HCT116 (cell line): ENCODE measurements at regions not wholly inside any gene's neighbourhood (a gene's known extent, or its start where the extent isn't known, plus 50 kb on each side); places are given as distances from the start of the nearest gene placed in this dataset.
"Not testable (repeated sequence)": the region's sequence is repeated elsewhere in the genome, so short reads cannot be mapped to it uniquely, and the experiment has no call there.

Source experiments
- ATAC-seq: fragments of 200-7000 bp; cut with Tn5 transposase; 2 replicates; pipeline ENCODE4 v1.9.1; 2020; ENCODE audit warnings: mild to moderate bottlenecking, moderate library complexity
- BruUV-seq: library from RNA; stranded (reverse); fragments of 400-500 nt; replicated peaks from 2 replicates; lab custom pipeline; 2021; lab: Mats Ljungman, UMichigan
- CTCF ChIA-PET: fragments of 300-600 bp; sonication (Branson Sonifier 250); formaldehyde crosslinking; loops from one replicate; lab custom pipeline; 2021; ENCODE audit warnings: antibody characterized with exemption; lab: Charles Lee
- POLR2A ChIA-PET: fragments of 300-600, 350-600 bp; sonication (Branson Sonifier 250); formaldehyde crosslinking; loops from one replicate; lab custom pipeline; 2021; ENCODE audit warnings: antibody characterized with exemption; lab: Charles Lee
- RAD21 ChIA-PET, 2 experiments: fragments of 300-600 bp; sonication (Branson Sonifier 250); formaldehyde crosslinking; loops; one replicate each; lab custom pipeline; 2023; ENCODE audit warnings: low total read pairs in 2 of 2; ENCODE audit not compliant: uncharacterized antibody in 2 of 2, unreplicated experiment in 2 of 2, low non-redundant PET in 1 of 2; lab: Charles Lee
- DNase-seq: peaks from one replicate; pipeline ENCODE4 v3.0.0-alpha.2; 2010; ENCODE audit warnings: low read depth, low spot score
- H2AFZ ChIP-seq: fragments of 200-600 bp; shearing (Covaris generic), sonication (generic); 2 replicates; pipeline ENCODE4 v1.6.1; 2017; ENCODE audit warnings: low read depth, mixed run types, mixed read lengths, antibody characterized with exemption, low read length; ENCODE audit not compliant: poor library complexity, severe bottlenecking
- H3K27ac ChIP-seq: 2 replicates; pipeline ENCODE4 v1.5.1; 2012; ENCODE audit warnings: low read depth, low read length
- H3K27me3 ChIP-seq: fragments of 200-600 bp; sonication (generic); 2 replicates; pipeline ENCODE4 v1.6.1; 2016; ENCODE audit warnings: mixed run types, low read length, mixed read lengths; ENCODE audit not compliant: insufficient read depth
- H3K36me3 ChIP-seq, 2 experiments: fragments of 200-500 bp in 1 of 2; fragments of 200-600 bp in 1 of 2; sonication (Bioruptor generic) in 1 of 2; sonication (generic) in 1 of 2; 2 replicates each; pipeline versions ENCODE4 v1.5.1 to v1.6.1; 2014 to 2016; ENCODE audit warnings: low read length in 2 of 2, inconsistent platforms in 1 of 2, mixed read lengths in 1 of 2, mixed run types in 1 of 2; ENCODE audit not compliant: insufficient read depth in 2 of 2, control insufficient read depth in 1 of 2
- H3K4me1 ChIP-seq, 2 experiments: fragments of 200-600 bp in 1 of 2; sonication (generic) in 1 of 2; 2 replicates each; pipeline versions ENCODE4 v1.5.1 to v1.6.1; 2012 to 2017; ENCODE audit warnings: low read length in 2 of 2, inconsistent platforms in 1 of 2, mild to moderate bottlenecking in 1 of 2, mixed read lengths in 1 of 2, mixed run types in 1 of 2, moderate library complexity in 1 of 2; ENCODE audit not compliant: insufficient read depth in 2 of 2, control insufficient read depth in 1 of 2
- H3K4me2 ChIP-seq: fragments of 200-600 bp; sonication (generic); 2 replicates; pipeline ENCODE4 v1.6.1; 2017; ENCODE audit warnings: mixed run types, low read length, mixed read lengths
- H3K4me3 ChIP-seq, 2 experiments: fragments of 200-600 bp in 1 of 2; sonication (generic) in 1 of 2; replicated peaks in 1 of 2; 2 replicates each; pipeline ENCODE4 v1.5.1; 2011 to 2016; ENCODE audit warnings: low read length in 2 of 2, control low read depth in 1 of 2, low read depth in 1 of 2, mild to moderate bottlenecking in 1 of 2, mixed read lengths in 1 of 2, mixed run types in 1 of 2
- H3K79me2 ChIP-seq: fragments of 200-600 bp; sonication (generic); 2 replicates; pipeline ENCODE4 v1.6.1; 2017; ENCODE audit warnings: mild to moderate bottlenecking, mixed run types, low read length, moderate library complexity, mixed read lengths; ENCODE audit not compliant: insufficient read depth
- H3K9ac ChIP-seq: fragments of 200-600 bp; sonication (generic); 2 replicates; pipeline ENCODE4 v1.6.1; 2016; ENCODE audit warnings: low read length, mixed read lengths
- H3K9me2 ChIP-seq: fragments of 200-600 bp; sonication (generic), shearing (Covaris generic); 2 replicates; pipeline ENCODE4 v1.6.1; 2017; ENCODE audit warnings: mixed run types, mild to moderate bottlenecking, moderate library complexity; ENCODE audit not compliant: insufficient read depth
- H3K9me3 ChIP-seq, 2 experiments: fragments of 200-500 bp in 1 of 2; fragments of 200-600 bp in 1 of 2; sonication (Bioruptor generic) in 1 of 2; sonication (generic) in 1 of 2; 2 replicates each; pipeline ENCODE4 v1.6.1; 2014 to 2017; ENCODE audit warnings: low read length in 2 of 2, mixed read lengths in 2 of 2, inconsistent platforms in 1 of 2, low read depth in 1 of 2, mild to moderate bottlenecking in 1 of 2, mixed run types in 1 of 2, moderate library complexity in 1 of 2; ENCODE audit not compliant: control insufficient read depth in 1 of 2, insufficient read depth in 1 of 2
- H4K20me1 ChIP-seq: fragments of 200-600 bp; sonication (generic), shearing (Covaris generic); 2 replicates; pipeline ENCODE4 v1.6.1; 2017; ENCODE audit warnings: mixed run types, mild to moderate bottlenecking, moderate library complexity; ENCODE audit not compliant: insufficient read depth
- CTCF ChIP-seq, 3 experiments: fragments of 200-600 bp in 1 of 3; sonication (generic) in 1 of 3; IDR thresholded peaks in 2 of 3; conservative IDR thresholded peaks in 1 of 3; 2 replicates each; pipeline ENCODE4 v1.5.1; 2012 to 2017; ENCODE audit warnings: low read depth in 2 of 3, low read length in 2 of 3, antibody characterized with exemption in 1 of 3, borderline replicate concordance in 1 of 3, control low read depth in 1 of 3, mild to moderate bottlenecking in 1 of 3, mixed read lengths in 1 of 3, mixed run types in 1 of 3, moderate library complexity in 1 of 3; ENCODE audit not compliant: insufficient read depth in 1 of 3
- ELF1 ChIP-seq: IDR thresholded peaks from 2 replicates; pipeline ENCODE4 v1.6.1; 2012; ENCODE audit warnings: low read depth, borderline replicate concordance
- FOSL1 ChIP-seq: IDR thresholded peaks from 2 replicates; pipeline ENCODE4 v1.6.1; 2012; ENCODE audit warnings: low read depth
- RAD21 ChIP-seq: IDR thresholded peaks from 2 replicates; pipeline ENCODE4 v1.6.1; 2012; ENCODE audit warnings: low read depth, mild to moderate bottlenecking
- REST ChIP-seq: IDR thresholded peaks from 2 replicates; pipeline ENCODE4 v1.6.1; 2012; ENCODE audit warnings: low read depth
- SIN3A ChIP-seq: IDR thresholded peaks from 2 replicates; pipeline ENCODE4 v1.6.1; 2012; ENCODE audit warnings: low read depth
- TCF7L2 ChIP-seq: IDR thresholded peaks from 2 replicates; pipeline ENCODE4 v1.7.0; 2011; ENCODE audit warnings: borderline replicate concordance, inconsistent platforms; ENCODE audit not compliant: insufficient read depth, insufficient read length; ENCODE audit errors: extremely low read depth
- YY1 ChIP-seq: IDR thresholded peaks from 2 replicates; pipeline ENCODE4 v1.6.1; 2011; ENCODE audit warnings: low read length, low read depth, moderate library complexity, mild to moderate bottlenecking; ENCODE audit not compliant: insufficient replicate concordance; ENCODE audit errors: extremely low read depth
- ZBTB33 ChIP-seq: IDR thresholded peaks from 2 replicates; pipeline ENCODE4 v1.6.1; 2011; ENCODE audit warnings: mild to moderate bottlenecking, low read length, moderate library complexity; ENCODE audit not compliant: insufficient replicate concordance; ENCODE audit errors: extremely low read depth
- ZFX ChIP-seq: fragments of 450-650 bp; IDR thresholded peaks from 2 replicates; pipeline ENCODE4 v1.6.1; 2017
- intact Hi-C: fragments of 100-400 bp; cut with micrococcal nuclease; formaldehyde crosslinking; loops from 2 replicates; pipeline ENCODE4 v1.10.0; 2022

- H3K36me3 ChIP-seq, intact Hi-C loops, RAD21 ChIA-PET, H2AFZ ChIP-seq, BruUV-seq, H3K4me3 ChIP-seq, H3K9ac ChIP-seq, H3K4me2 ChIP-seq, H3K27ac ChIP-seq, CTCF ChIA-PET, H3K79me2 ChIP-seq, H4K20me1 ChIP-seq, H3K27me3 ChIP-seq, H3K9me2 ChIP-seq, ATAC-seq, POLR2A ChIA-PET, H3K4me1 ChIP-seq, DNase-seq: not testable (repeated sequence)
- peaks cover 0 to 25% of the 10 kb centered on the region in 2 experiments; a peak in 2 of 4 replicates for H3K9me3 ChIP-seq
Observed at GRCh38 chr5:24017710-24018109, 510.3 kb downstream of the PRDM9 start.

- H3K4me1 ChIP-seq: no peaks in the 10 kb centered on the region
- POLR2A ChIA-PET: no interaction called here
- DNase-seq (no peak), ATAC-seq (no peak)
- no peaks in the 10 kb centered on the region for H3K79me2 ChIP-seq
- no peak overlapping the region for H3K9ac ChIP-seq
- no peak for TF ChIP-seq SIN3A
- no peak for TF ChIP-seq FOSL1
- TF ChIP-seq CTCF (IDR thresholded peaks at IDR 0.05 in 2 of 3, conservative IDR thresholded peaks at IDR 0.05 in 1 of 3; ENCODE audit: borderline replicate concordance in 1 of 3, insufficient read depth in 1 of 3, low read depth in 2 of 3, low read length in 2 of 3): no peak
- TF ChIP-seq YY1: no peak
- TF ChIP-seq ZBTB33: no peak
- TF ChIP-seq ZFX: no peak
- no peak for TF ChIP-seq REST
- TF ChIP-seq RAD21: no peak
- no peak for TF ChIP-seq TCF7L2
- no peak for TF ChIP-seq ELF1
- intact Hi-C loops: no loop called here
- CTCF ChIA-PET: no interaction called here
- no peak overlapping the region for H3K4me3 ChIP-seq
- no peaks in the 10 kb centered on the region for H4K20me1 ChIP-seq
- H3K9me2 ChIP-seq: no peaks in the 10 kb centered on the region
- no peak overlapping the region for H3K4me2 ChIP-seq
- no peaks in the 10 kb centered on the region for H3K36me3 ChIP-seq
- no peak overlapping the region for H2AFZ ChIP-seq
- no TSS peak for BruUV-seq
- H3K27me3 ChIP-seq: no peaks in the 10 kb centered on the region
- peaks cover 7 to 28% of the 10 kb centered on the region in 2 experiments; a peak in 2 of 4 replicates for H3K9me3 ChIP-seq
- no peak overlapping the region for H3K27ac ChIP-seq
- RAD21 ChIA-PET: no interaction called here
Observed at GRCh38 chr5:24026288-24026687, 518.9 kb downstream of the PRDM9 start.
